ENCODE measurements at regions not wholly inside any gene's neighbourhood (a gene's known extent, or its start where the extent isn't known, plus 50 kb on each side); places are given as distances from the start of the nearest gene placed in this dataset.
A peak's percentile ranks its signal among the peaks of the same experiment; 100 is the strongest.

- intact Hi-C loops (cut with DNase I; ENCODE audit: low total_unique reads) (no loop called here), in situ Hi-C loops (cut with MboI; ENCODE audit: low sequenced_read_pairs in 4 of 4) (no loop called here)
- Histone ChIP-seq H3K4me3 (no peak overlapping the region), H3K4me1 (peaks cover 4 to 16% of the 10 kb centered on the region in 2 donors), H3K36me3 (no peaks in the 10 kb centered on the region), H3K27me3 (peaks cover 2 to 13% (median 7%) of the 10 kb centered on the region in 3 donors), H3K27ac (no peak overlapping the region), H3K9me3 (no peaks in the 10 kb centered on the region)
- no peak for TF ChIP-seq CTCF (IDR thresholded peaks at IDR 0.05 in 4 of 5, conservative IDR thresholded peaks at IDR 0.05 in 1 of 5)
- TF ChIP-seq POLR2A (IDR thresholded peaks at IDR 0.05): no peak
- DNase-seq (no peak), ATAC-seq (no peak)
Observed at GRCh38 chr14:22483863-22484593, 105.0 kb downstream of the DAD1 start.

- intact Hi-C loops (cut with DNase I; ENCODE audit: low total_unique reads): no loop called here
- ATAC-seq: no peak
- Histone ChIP-seq H3K27me3 (peaks cover 0 to 6% (median 6%) of the 10 kb centered on the region in 3 donors), H3K4me1 (peaks cover 4 to 22% of the 10 kb centered on the region in 2 donors), H3K4me3 (no peak overlapping the region), H3K9me3 (no peaks in the 10 kb centered on the region), H3K36me3 (no peaks in the 10 kb centered on the region), H3K27ac (no peak overlapping the region)
- no peak for DNase-seq
- in situ Hi-C loops (cut with MboI; ENCODE audit: low sequenced_read_pairs in 4 of 4): no loop called here
- TF ChIP-seq POLR2A (IDR thresholded peaks at IDR 0.05) (no peak), CTCF (IDR thresholded peaks at IDR 0.05 in 4 of 5, conservative IDR thresholded peaks at IDR 0.05 in 1 of 5) (no peak)
Observed at GRCh38 chr14:22482782-22483553, 106.1 kb downstream of the DAD1 start.

DNA sequence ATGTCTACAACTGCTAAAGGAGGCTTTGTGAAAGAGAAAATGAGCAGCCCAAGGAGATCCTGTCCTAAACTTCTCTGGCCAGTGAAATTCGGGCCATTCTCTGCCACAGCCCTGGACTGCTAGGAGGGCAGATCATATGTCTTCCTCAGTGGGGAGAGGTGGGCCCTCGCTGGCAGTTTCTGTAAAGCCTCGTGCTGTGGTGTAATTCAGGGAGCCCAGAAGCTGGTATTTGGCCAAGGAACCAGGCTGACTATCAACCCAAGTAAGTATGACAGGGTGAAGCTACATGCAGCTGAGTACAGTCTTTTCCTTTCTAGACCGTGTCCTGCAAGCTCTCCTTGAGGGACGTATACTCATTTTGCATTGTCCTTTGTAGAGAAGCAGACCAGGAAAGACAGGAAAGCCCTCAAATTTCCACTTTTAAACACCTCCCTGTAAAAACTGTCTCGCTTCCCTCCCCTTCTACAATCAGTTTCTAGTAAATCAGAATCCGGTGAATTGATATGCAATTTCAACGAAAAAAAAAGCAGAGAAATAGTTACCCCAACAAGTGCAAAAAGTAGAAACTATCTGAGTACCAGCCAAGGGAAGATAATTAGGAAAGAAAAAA is 106.8 kb downstream of the DAD1 start:
- TF ChIP-seq CTCF (IDR thresholded peaks at IDR 0.05 in 4 of 5, conservative IDR thresholded peaks at IDR 0.05 in 1 of 5): no peak
- no peak for TF ChIP-seq POLR2A (IDR thresholded peaks at IDR 0.05)
- no peak for DNase-seq
- Histone ChIP-seq H3K27me3 (peaks cover 0 to 4% (median 0%) of the 10 kb centered on the region in 3 donors), H3K4me3 (no peak overlapping the region), H3K27ac (peak overlapping the region in 3 of 4 donors; percentile 6 to 25 (median 9)), H3K4me1 (peaks cover 4 to 22% of the 10 kb centered on the region in 2 donors), H3K36me3 (no peaks in the 10 kb centered on the region), H3K9me3 (no peaks in the 10 kb centered on the region)
- intact Hi-C loops (cut with DNase I; ENCODE audit: low total_unique reads): no loop called here
- in situ Hi-C loops (cut with MboI; ENCODE audit: low sequenced_read_pairs in 4 of 4): no loop called here
- no peak for ATAC-seq

DNA sequence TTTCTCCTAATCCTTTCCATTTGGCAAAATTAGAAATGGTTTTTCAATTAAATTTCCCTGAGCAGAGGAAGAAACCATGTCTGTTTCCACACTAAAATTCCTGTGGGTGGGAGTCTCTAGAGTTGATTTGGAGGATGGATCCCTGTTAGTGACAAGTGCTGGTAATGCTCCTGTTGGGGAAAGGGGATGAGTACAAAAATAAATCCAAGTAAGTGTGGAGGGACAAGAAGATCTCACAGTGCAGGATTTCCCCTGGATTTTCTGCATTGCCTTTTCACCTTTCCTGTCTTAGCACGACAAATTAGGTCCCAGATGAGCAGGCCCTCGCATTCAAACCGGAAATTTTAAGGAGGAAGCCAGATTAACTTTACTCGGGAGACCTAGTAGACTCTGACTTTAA is 107.5 kb downstream of the DAD1 start:
- DNase-seq (no peak), ATAC-seq (no peak)
- H3K4me3 ChIP-seq: no peak overlapping the region
- intact Hi-C loops (cut with DNase I; ENCODE audit: low total_unique reads): no loop called here
- peaks cover 4 to 22% of the 10 kb centered on the region in 2 donors for H3K4me1 ChIP-seq
- no peaks in the 10 kb centered on the region for H3K9me3 ChIP-seq
- H3K36me3 ChIP-seq: no peaks in the 10 kb centered on the region
- no peak for TF ChIP-seq POLR2A (IDR thresholded peaks at IDR 0.05)
- TF ChIP-seq CTCF (IDR thresholded peaks at IDR 0.05 in 4 of 5, conservative IDR thresholded peaks at IDR 0.05 in 1 of 5): no peak
- in situ Hi-C loops (cut with MboI; ENCODE audit: low sequenced_read_pairs in 4 of 4): no loop called here
- H3K27ac ChIP-seq: peak overlapping the region in 3 of 4 donors; percentile 6 to 25 (median 9)
- H3K27me3 ChIP-seq: peaks cover 0 to 2% (median 0%) of the 10 kb centered on the region in 3 donors
